ENCODE measurements at regions not wholly inside any gene's neighbourhood (a gene's known extent, or its start where the extent isn't known, plus 50 kb on each side); places are given as distances from the start of the nearest gene placed in this dataset.

- no peak for TF ChIP-seq CTCF (IDR thresholded peaks at IDR 0.05; ENCODE audit: low read depth, low read length)
- Histone ChIP-seq H3K27ac (no peak overlapping the region), H3K4me1 (ENCODE audit: low read depth) (no peaks in the 10 kb centered on the region), H3K4me3 (no peak overlapping the region), H3K27me3 (no peaks in the 10 kb centered on the region), H3K36me3 (no peaks in the 10 kb centered on the region), H3K9me3 (ENCODE audit: low read depth) (no peaks in the 10 kb centered on the region)
- DNase-seq (ENCODE audit: low read depth in 1 of 2, low spot score in 1 of 2): no peak
Observed at GRCh38 chr10:120689777-120690529, 161.2 kb upstream of the WDR11 start.

- Histone ChIP-seq H3K27ac (no peak overlapping the region), H3K4me1 (ENCODE audit: low read depth) (no peaks in the 10 kb centered on the region), H3K27me3 (no peaks in the 10 kb centered on the region), H3K9me3 (ENCODE audit: low read depth) (no peaks in the 10 kb centered on the region), H3K36me3 (no peaks in the 10 kb centered on the region), H3K4me3 (no peak overlapping the region)
- no peak for DNase-seq (ENCODE audit: low read depth in 1 of 2, low spot score in 1 of 2)
- no peak for TF ChIP-seq CTCF (IDR thresholded peaks at IDR 0.05; ENCODE audit: low read depth, low read length)
Observed at GRCh38 chr10:120691625-120692024, 159.5 kb upstream of the WDR11 start.

- H3K4me3 ChIP-seq: no peak overlapping the region
- no peak overlapping the region for H3K27ac ChIP-seq
- TF ChIP-seq CTCF (IDR thresholded peaks at IDR 0.05; ENCODE audit: low read depth, low read length): no peak
- no peaks in the 10 kb centered on the region for H3K9me3 ChIP-seq (ENCODE audit: low read depth)
- H3K36me3 ChIP-seq: no peaks in the 10 kb centered on the region
- H3K27me3 ChIP-seq: no peaks in the 10 kb centered on the region
- no peaks in the 10 kb centered on the region for H3K4me1 ChIP-seq (ENCODE audit: low read depth)
- DNase-seq (ENCODE audit: low read depth in 1 of 2, low spot score in 1 of 2): no peak
Observed at GRCh38 chr10:120700426-120700825, 150.7 kb upstream of the WDR11 start.

GRCh38 chr10:120701381-120701780 lies 149.8 kb upstream of the WDR11 start:
- TF ChIP-seq CTCF (IDR thresholded peaks at IDR 0.05; ENCODE audit: low read depth, low read length): no peak
- Histone ChIP-seq H3K27ac (no peak overlapping the region), H3K9me3 (ENCODE audit: low read depth) (no peaks in the 10 kb centered on the region), H3K36me3 (no peaks in the 10 kb centered on the region), H3K4me3 (no peak overlapping the region), H3K4me1 (ENCODE audit: low read depth) (no peaks in the 10 kb centered on the region), H3K27me3 (no peaks in the 10 kb centered on the region)
- no peak for DNase-seq (ENCODE audit: low read depth in 1 of 2, low spot score in 1 of 2)

- Histone ChIP-seq H3K27me3 (no peaks in the 10 kb centered on the region), H3K9me3 (ENCODE audit: low read depth) (no peaks in the 10 kb centered on the region), H3K27ac (no peak overlapping the region), H3K4me1 (ENCODE audit: low read depth) (no peaks in the 10 kb centered on the region), H3K36me3 (no peaks in the 10 kb centered on the region), H3K4me3 (no peak overlapping the region)
- no peak for DNase-seq (ENCODE audit: low read depth in 1 of 2, low spot score in 1 of 2)
- no peak for TF ChIP-seq CTCF (IDR thresholded peaks at IDR 0.05; ENCODE audit: low read depth, low read length)
Observed at GRCh38 chr10:120702032-120702431, 149.1 kb upstream of the WDR11 start.

Data from cardiac muscle cell (in vitro differentiated cells and primary cell).